GM19452 (cell line): ENCODE measurements at regions not wholly inside any gene's neighbourhood (a gene's known extent, or its start where the extent isn't known, plus 50 kb on each side); places are given as distances from the start of the nearest gene placed in this dataset.
"Not testable (repeated sequence)": the region's sequence is repeated elsewhere in the genome, so short reads cannot be mapped to it uniquely, and the experiment has no call there.

Source experiments
- ATAC-seq: cut with Tn5 transposase; IDR thresholded peaks from one replicate; pipeline ENCODE4 v1.9.1; 2021; ENCODE audit not compliant: unreplicated experiment

DNA sequence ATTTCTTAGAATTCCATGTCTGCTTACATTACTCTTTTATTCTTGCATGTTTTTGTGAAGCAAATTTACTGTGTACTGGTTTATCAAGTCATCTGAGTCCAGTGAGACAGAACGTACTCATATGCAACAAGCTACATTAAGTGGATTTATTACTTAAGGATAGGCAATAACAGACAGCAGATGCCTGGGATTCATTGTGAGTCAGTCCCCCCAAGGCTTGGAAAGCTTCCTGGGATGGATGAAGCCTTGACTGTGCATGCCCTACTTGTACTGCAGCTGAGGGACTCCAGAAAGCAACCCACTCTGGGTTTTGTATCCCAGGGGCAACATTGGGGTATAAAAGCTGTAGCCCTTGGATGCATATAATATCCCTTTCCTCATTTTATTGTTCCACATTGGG lies 113.4 kb upstream of the RAB18 start:
- no peak for ATAC-seq

- no peak for ATAC-seq
Measured at GRCh38 chr10:27388761-27389399, 115.2 kb upstream of the RAB18 start.

DNA sequence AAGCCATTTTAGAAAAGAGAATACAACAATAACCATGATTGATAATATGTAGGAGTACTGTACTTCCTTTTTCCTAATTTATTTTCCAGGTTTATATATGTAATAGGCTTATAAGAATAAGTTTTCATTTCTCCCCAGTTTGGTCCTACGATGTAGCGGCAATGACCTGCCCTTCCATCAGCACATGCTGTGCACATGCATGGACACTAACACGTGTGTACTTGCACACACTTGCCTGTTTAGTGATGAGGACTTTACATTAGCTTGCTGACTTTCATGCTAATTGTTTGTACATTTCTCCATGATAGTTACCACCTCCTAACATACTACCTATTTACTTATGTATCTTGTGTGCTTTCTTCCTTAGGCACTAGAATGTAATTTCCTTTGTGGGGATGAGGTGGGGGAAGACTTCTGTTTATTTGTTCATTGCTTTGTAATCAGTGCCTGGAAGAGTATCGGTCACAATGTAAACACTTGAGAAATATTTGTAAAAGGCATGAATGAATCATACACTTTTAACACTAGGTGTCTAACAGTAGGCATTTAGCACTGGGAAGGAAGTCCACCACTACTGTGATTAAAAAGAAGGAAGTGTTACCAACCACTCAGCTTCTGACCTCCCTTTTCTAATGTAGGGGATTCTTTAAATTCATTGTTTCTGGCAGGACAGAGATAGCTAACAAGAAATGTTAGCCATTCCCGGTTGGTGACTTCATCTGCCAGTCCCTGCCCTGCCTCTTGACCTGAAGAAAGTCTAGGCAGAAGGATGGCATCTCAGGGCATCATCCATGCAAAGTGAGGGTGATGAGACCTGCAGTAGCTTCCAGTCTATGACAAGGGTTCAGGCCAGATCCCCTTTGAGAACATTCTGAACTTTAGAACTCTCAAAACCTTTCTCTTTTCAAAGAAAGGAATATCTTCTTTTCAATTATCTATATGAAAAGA lies 120.2 kb upstream of the RAB18 start:
- no peak for ATAC-seq

- no peak for ATAC-seq
Measured at GRCh38 chr10:27382176-27382575, 121.9 kb upstream of the RAB18 start.

GRCh38 chr10:27380929-27381358 lies 123.2 kb upstream of the RAB18 start:
- ATAC-seq, result no peak

GRCh38 chr10:27379041-27379440 lies 125.1 kb upstream of the RAB18 start:
- not testable (repeated sequence) for ATAC-seq

DNA sequence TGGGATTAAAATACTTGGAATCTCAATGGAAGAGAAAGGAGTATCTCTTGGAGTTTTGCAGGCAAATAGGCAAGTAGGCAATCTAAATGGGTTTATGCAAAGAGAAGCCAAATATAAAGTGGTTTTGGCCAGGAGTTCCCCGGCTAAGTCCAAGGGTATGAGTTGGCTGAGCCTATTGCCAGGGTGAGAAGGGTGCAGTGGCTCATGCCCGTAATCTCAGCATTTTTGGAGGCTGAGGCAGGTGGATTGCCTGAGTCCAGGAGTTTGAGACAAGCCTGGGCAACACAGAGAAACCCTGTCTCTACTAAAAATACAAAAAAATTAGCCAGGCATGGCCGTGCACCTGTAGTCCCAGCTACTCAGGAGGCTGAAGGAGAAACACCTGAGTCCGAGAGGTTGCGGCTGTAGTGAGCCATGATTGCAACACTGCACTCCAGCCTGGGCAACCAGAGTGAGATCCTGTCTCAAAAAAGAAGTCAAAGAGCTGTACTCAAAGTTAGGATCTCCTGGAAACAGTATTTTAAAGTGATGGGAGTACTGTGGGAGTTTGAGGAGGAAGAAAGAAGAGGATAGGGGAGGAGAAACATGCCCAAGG lies 130.4 kb upstream of the RAB18 start:
- no peak for ATAC-seq

GRCh38 chr10:27372095-27372494 lies 131.5 kb upstream of the ACBD5 start:
- no peak for ATAC-seq

DNA sequence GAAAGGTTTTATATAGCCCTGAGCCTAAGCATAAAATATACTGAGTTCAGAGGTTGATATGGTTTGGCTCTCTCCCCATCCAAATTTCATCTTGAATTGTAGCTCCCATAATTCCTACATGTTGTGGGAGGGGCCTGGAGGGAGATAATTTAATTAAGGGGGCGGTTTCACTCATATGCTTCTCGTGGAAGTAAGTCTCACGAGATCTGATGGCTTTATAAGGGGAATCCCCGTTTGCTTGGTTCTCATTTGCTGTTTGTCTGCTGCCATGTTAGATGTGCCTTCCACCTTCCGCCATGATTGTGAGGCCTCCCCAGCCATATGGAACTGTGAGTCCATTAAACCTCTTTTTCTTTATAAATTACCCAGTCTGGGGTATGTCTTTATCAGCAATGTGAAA lies 130.8 kb upstream of the ACBD5 start:
- ATAC-seq, result not testable (repeated sequence)

DNA sequence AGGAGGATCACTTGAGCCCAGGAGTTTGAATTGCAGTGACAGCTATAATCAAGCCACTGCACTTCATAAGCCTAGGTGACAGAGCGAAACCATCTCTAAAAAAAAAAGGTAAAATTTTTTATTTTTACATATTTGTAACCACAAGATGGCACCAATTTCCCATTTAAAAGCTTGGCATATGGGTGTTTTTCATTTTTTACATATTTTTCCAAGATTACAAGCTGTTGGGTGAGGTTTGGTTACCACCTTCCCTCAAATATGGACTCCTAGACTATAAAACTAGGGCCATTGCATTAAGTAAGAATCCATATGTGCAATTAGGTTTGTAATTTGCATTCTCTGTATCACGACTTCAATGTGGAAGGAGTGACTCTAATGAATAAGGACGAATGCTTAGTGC lies 129.3 kb upstream of the ACBD5 start:
- no peak for ATAC-seq

DNA sequence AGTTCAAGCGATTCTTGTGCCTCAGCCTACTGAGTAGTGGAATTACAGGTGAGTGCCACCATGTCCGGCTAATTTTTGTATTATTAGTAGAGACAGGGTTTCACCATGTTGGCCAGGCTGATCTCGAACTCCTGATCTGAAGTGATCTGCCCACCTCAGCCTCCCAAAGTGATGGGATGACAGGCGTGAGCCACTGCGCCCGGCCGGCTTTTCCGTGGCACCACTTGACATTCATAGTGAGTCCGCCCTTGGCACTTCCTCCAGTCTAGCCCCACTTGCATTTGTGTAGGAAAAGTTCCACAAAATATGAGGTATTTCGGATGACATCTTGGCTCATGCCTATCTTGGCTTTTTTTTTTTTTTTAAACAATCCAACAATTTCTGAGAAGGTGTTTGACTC lies 128.1 kb upstream of the ACBD5 start:
- no peak for ATAC-seq

DNA sequence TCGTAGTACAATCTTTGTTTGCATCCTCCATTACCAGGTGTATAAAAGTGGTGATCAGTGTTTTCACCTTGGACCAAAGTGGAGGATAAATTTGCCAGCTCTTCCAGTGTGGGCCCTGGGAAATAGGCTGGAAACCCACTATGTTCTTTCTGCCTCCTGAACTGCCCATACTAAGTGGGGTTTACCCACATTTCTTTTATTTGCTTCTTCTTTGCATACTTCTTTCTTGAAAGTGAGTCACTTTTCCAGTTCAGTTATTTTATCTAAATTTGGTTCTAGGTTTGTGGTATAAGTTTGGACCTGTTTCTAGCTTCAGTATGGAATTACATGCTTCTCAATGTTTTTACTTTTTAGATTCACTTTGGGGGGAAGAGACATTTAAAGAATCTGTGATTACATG lies 126.2 kb upstream of the ACBD5 start:
- ATAC-seq, result no peak

GRCh38 chr10:27364028-27364427 lies 123.4 kb upstream of the ACBD5 start:
- ATAC-seq, result no peak

GRCh38 chr10:27360581-27361172 lies 120.1 kb upstream of the ACBD5 start:
- peak; percentile 92 for ATAC-seq

DNA sequence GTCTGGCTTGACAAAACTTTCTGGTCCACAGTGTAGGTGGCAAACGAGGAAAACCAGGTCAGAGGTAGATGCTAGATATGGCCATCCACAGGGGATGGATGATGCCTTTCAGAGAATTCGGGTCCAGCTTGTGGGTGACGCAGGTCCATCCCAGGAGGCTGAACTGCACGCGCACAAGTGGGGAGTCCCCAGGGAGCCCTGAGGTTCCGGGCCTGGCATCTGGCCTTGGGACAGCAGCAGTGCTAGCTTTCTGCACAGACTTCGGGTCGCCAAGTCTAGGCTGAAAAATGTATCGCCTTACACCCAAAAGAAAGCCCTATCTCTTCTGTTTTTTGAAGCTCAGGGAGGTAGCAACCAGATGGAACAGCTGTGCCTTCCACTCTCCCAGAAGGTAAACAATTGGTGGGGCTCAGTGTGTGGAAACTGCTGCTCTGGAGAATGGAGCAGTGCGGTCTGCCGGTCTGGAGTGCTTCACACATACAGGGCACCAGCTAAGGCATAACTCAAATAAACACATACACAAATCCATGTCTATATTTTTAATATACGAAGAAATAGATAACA lies 119.3 kb upstream of the ACBD5 start:
- ATAC-seq, result no peak

GRCh38 chr10:27356738-27357137 lies 116.1 kb upstream of the ACBD5 start:
- no peak for ATAC-seq

GRCh38 chr10:27355918-27356573 lies 115.4 kb upstream of the ACBD5 start:
- no peak for ATAC-seq

- ATAC-seq, result peak; percentile 94
Measured at GRCh38 chr10:27354643-27355270, 114.2 kb upstream of the ACBD5 start.

DNA sequence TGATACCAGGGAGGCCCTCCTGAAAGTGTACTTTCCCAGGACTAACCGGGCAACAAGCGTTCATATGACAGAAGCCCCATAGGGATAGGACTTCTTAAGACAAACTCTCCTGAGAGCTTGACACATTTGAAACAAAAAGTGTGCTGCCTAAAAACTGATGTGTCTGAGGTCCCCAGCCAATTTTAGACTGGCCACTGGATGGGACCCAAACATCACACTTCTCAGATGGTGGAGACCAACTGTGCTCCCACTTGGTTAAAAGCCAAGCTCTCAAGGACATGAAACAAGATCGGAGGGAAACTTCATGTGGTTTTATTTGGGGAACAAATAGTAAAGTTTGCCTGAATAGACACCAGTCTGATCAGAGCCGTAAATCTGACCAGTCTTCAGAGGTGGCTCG lies 113.5 kb upstream of the ACBD5 start:
- ATAC-seq, result peak; percentile 28

DNA sequence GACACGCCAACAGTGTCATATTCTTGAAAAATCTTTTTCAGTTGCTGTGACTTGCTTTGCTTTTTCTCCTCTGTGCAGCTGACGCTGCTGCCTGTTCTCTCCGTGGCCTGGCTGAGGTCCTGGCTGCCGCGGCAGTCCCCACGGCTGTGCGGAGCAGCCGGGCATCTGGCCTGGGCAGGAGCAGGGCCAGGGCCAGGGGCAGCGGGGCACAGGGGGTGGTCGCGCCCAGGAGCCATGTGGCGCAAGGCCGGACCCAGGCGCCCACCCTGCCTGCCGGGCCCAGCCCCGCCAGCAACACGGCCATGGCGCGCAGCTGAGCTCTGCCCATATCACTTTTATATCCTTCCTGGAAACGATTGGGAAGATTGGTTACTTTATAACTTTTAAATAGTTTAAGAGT lies 109.4 kb upstream of the ACBD5 start:
- ATAC-seq, result no peak
